ENCODE measurements at regions not wholly inside any gene's neighbourhood (a gene's known extent, or its start where the extent isn't known, plus 50 kb on each side); places are given as distances from the start of the nearest gene placed in this dataset.
A peak's percentile ranks its signal among the peaks of the same experiment; 100 is the strongest.
"Not testable (repeated sequence)": the region's sequence is repeated elsewhere in the genome, so short reads cannot be mapped to it uniquely, and the experiment has no call there.

- no peaks in the 10 kb centered on the region for H3K9me3 ChIP-seq
- no peaks in the 10 kb centered on the region for H3K4me1 ChIP-seq
- WGBS, 2 donors = 26 to 79% methylated on average over 2 of the region's 2 CpGs
- no peak for TF ChIP-seq POLR2A (IDR thresholded peaks at IDR 0.05)
- TF ChIP-seq EP300 (IDR thresholded peaks at IDR 0.05) = no peak
- no peak for TF ChIP-seq POLR2AphosphoS5 (IDR thresholded peaks at IDR 0.05)
- TF ChIP-seq, protein P1, sequence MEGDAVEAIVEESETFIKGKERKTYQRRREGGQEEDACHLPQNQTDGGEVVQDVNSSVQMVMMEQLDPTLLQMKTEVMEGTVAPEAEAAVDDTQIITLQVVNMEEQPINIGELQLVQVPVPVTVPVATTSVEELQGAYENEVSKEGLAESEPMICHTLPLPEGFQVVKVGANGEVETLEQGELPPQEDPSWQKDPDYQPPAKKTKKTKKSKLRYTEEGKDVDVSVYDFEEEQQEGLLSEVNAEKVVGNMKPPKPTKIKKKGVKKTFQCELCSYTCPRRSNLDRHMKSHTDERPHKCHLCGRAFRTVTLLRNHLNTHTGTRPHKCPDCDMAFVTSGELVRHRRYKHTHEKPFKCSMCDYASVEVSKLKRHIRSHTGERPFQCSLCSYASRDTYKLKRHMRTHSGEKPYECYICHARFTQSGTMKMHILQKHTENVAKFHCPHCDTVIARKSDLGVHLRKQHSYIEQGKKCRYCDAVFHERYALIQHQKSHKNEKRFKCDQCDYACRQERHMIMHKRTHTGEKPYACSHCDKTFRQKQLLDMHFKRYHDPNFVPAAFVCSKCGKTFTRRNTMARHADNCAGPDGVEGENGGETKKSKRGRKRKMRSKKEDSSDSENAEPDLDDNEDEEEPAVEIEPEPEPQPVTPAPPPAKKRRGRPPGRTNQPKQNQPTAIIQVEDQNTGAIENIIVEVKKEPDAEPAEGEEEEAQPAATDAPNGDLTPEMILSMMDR (IDR thresholded peaks at IDR 0.05) = no peak
- no peaks in the 10 kb centered on the region for H3K36me3 ChIP-seq
- no peaks in the 10 kb centered on the region for H3K27me3 ChIP-seq
- intact Hi-C loops (cut with DNase I) = no loop called here
- H3K4me3 ChIP-seq = no peak overlapping the region
- no peak for DNase-seq
- H3K27ac ChIP-seq = no peak overlapping the region
Observed at GRCh38 chr12:62003701-62004100, 256.5 kb upstream of the USP15 start.

DNA sequence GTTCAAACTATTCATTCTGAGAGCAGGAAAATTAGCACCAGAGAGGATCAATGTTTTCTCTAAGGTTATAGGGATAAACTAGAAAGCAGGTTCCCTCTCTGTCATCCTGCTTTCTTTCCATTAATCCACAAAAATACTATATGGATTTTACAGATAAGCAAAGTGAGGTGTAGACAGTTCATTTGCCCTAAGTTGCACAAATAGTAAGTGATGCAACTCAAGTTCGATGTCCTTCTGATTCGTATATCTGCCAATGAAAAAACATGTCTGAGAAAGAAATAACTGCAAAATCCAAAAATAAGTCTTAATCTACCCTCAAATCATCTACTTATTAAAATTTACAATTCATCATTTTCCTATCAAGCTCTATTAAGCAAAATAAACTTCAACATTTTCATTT, 254.6 kb upstream of the USP15 start:
- WGBS, 2 donors = 69 to 72% methylated on average over 2 of the region's 2 CpGs
- H3K9me3 ChIP-seq = no peaks in the 10 kb centered on the region
- intact Hi-C loops (cut with DNase I) = no loop called here
- no peak overlapping the region for H3K4me3 ChIP-seq
- TF ChIP-seq EP300 (IDR thresholded peaks at IDR 0.05) = no peak
- DNase-seq = no peak
- H3K36me3 ChIP-seq = no peaks in the 10 kb centered on the region
- no peak overlapping the region for H3K27ac ChIP-seq
- H3K4me1 ChIP-seq = no peaks in the 10 kb centered on the region
- H3K27me3 ChIP-seq = no peaks in the 10 kb centered on the region

- no peak for TF ChIP-seq POLR2AphosphoS5 (IDR thresholded peaks at IDR 0.05)
- TF ChIP-seq, protein P1 (IDR thresholded peaks at IDR 0.05) = peak in 1 of 4 experiments; percentile 16
- 12 to 31% methylated on average over 5 of the region's 5 CpGs for WGBS, 2 donors
- H3K4me3 ChIP-seq = no peak overlapping the region
- no peak overlapping the region for H3K27ac ChIP-seq
- intact Hi-C loops (cut with DNase I) = no loop called here
- H3K27me3 ChIP-seq = no peaks in the 10 kb centered on the region
- no peaks in the 10 kb centered on the region for H3K36me3 ChIP-seq
- no peaks in the 10 kb centered on the region for H3K4me1 ChIP-seq
- H3K9me3 ChIP-seq = no peaks in the 10 kb centered on the region
- DNase-seq = no peak
Observed at GRCh38 chr12:62006076-62006732, 254.0 kb upstream of the USP15 start.

- 43 to 70% methylated on average over 2 of the region's 2 CpGs for WGBS, 2 donors
- intact Hi-C loops (cut with DNase I) = no loop called here
- Histone ChIP-seq H3K27me3 (no peaks in the 10 kb centered on the region), H3K4me3 (no peak overlapping the region), H3K9me3 (no peaks in the 10 kb centered on the region), H3K27ac (no peak overlapping the region), H3K4me1 (no peaks in the 10 kb centered on the region), H3K36me3 (no peaks in the 10 kb centered on the region)
- TF ChIP-seq, protein P1 (IDR thresholded peaks at IDR 0.05) = no peak
- TF ChIP-seq EP300 (IDR thresholded peaks at IDR 0.05) (no peak), POLR2AphosphoS5 (IDR thresholded peaks at IDR 0.05) (no peak), POLR2A (IDR thresholded peaks at IDR 0.05) (no peak)
- DNase-seq = no peak
Observed at GRCh38 chr12:62008703-62009102, 251.5 kb upstream of the USP15 start.

DNA sequence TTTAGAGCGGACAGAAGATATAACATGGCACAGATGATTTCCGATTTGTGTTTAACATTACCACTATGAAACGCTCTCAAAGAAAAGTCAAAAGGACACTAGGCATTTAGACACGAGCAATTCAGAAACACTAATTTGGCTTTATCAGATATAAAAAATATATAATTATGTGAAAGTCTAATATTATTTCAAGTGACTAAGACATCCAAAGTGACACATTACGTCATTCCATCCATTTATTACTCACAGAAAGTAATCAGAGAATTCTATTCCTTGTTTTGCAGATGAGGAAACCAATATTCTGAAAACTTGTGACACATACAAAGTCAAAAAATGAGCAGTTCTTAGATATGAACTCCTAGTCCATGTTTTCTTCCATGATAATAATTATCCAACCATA, 250.8 kb upstream of the USP15 start:
- TF ChIP-seq POLR2AphosphoS5 (IDR thresholded peaks at IDR 0.05) = no peak
- TF ChIP-seq EP300 (IDR thresholded peaks at IDR 0.05) = no peak
- no peak for TF ChIP-seq POLR2A (IDR thresholded peaks at IDR 0.05)
- TF ChIP-seq, protein P1 (IDR thresholded peaks at IDR 0.05) = no peak
- no peak for DNase-seq
- Histone ChIP-seq H3K27ac (no peak overlapping the region), H3K4me3 (no peak overlapping the region), H3K9me3 (no peaks in the 10 kb centered on the region), H3K36me3 (no peaks in the 10 kb centered on the region), H3K27me3 (no peaks in the 10 kb centered on the region), H3K4me1 (no peaks in the 10 kb centered on the region)
- WGBS, 2 donors = 91 to 93% methylated on average over 5 of the region's 5 CpGs
- intact Hi-C loops (cut with DNase I) = no loop called here

DNA sequence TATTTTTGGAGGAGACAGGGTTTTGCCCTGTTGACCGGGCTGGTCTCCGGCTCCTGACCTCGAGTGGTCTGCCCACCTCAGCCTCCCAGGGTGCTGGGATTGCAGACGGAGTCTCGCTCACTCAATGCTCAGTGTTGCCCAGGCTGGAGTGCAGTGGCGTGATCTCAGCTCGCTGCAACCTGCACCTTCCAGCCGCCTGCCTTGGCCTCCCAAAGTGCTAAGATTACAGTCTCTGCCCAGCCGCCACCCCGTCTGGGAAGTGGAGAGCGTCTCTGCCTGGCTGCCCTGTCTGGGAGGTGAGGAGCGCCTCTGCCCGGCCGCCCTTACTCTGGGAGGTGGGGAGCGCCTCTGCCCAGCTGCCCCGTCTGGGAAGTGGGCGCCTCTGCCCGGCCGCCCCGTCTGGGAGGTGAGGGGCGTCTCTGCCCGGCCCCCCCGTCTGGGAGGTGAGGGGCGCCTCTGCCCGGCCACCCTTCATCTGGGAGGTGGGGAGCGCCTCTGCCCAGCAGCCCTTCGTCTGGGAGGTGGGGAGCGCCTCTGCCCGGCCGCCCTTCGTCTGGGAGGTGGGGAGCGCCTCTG, 249.8 kb upstream of the USP15 start:
- H3K9me3 ChIP-seq; intact Hi-C loops (cut with DNase I); H3K27me3 ChIP-seq; H3K4me1 ChIP-seq; H3K27ac ChIP-seq; H3K4me3 ChIP-seq; DNase-seq; H3K36me3 ChIP-seq: not testable (repeated sequence)
- 93 to 94% methylated on average over 32 of the region's 32 CpGs for WGBS, 2 donors

DNA sequence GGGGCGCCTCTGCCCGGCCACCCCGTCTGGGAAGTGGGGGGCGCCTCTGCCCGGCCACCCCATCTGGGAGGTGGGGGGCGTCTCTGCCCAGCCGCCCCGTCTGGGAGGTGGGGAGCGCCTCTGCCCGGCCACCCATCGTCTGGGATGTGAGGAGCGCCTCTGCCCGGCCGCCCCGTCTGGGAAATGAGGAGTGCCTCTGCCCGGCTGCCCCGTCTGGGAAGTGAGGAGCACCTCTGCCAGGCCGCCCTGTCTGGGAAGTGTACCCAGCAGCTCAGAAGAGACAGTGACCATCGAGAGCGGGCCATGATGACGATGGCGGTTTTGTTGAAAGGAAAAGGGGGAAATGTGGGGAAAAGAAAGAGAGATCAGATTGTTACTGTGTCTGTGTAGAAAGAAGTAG, 249.2 kb upstream of the USP15 start:
- H3K27me3 ChIP-seq; H3K36me3 ChIP-seq; DNase-seq; intact Hi-C loops (cut with DNase I); H3K4me3 ChIP-seq; H3K27ac ChIP-seq; H3K9me3 ChIP-seq; H3K4me1 ChIP-seq: not testable (repeated sequence)
- WGBS, 2 donors = 95 to 96% methylated on average over 22 of the region's 22 CpGs

Measured in sigmoid colon (tissue), 6 donors.